ES-I3 (cell line): ENCODE measurements at regions not wholly inside any gene's neighbourhood (a gene's known extent, or its start where the extent isn't known, plus 50 kb on each side); places are given as distances from the start of the nearest gene placed in this dataset.

Experiments
- H3K36me3 ChIP-seq: 2 replicates; pipeline ENCODE4 v1.6.1; 2013; ENCODE audit warnings: mild to moderate bottlenecking, low read length, control low read depth, moderate library complexity; ENCODE audit not compliant: insufficient read depth
- H3K4me1 ChIP-seq: 2 replicates; pipeline ENCODE4 v1.6.1; 2013; ENCODE audit warnings: mild to moderate bottlenecking, control low read depth, low read length; ENCODE audit not compliant: insufficient read depth
- H3K9ac ChIP-seq: 2 replicates; pipeline ENCODE4 v1.6.1; 2013; ENCODE audit warnings: low read depth, mild to moderate bottlenecking, low read length, moderate library complexity
- H3K9me3 ChIP-seq: 2 replicates; pipeline ENCODE4 v1.6.1; 2013; ENCODE audit warnings: mild to moderate bottlenecking, low read length, moderate library complexity; ENCODE audit not compliant: control insufficient read depth, insufficient read depth

- no peaks in the 10 kb centered on the region for H3K36me3 ChIP-seq
- no peaks in the 10 kb centered on the region for H3K4me1 ChIP-seq
- H3K9ac ChIP-seq: no peak overlapping the region
- no peaks in the 10 kb centered on the region for H3K9me3 ChIP-seq
These were observed 169.3 kb upstream of the NFE2L3 start for GRCh38 chr7:25982684-25983083.

- Histone ChIP-seq H3K4me1 (no peaks in the 10 kb centered on the region), H3K9ac (no peak overlapping the region), H3K36me3 (no peaks in the 10 kb centered on the region), H3K9me3 (no peaks in the 10 kb centered on the region)
These were observed 166.8 kb upstream of the NFE2L3 start for GRCh38 chr7:25985196-25985595.

- no peaks in the 10 kb centered on the region for H3K36me3 ChIP-seq
- H3K9ac ChIP-seq: no peak overlapping the region
- H3K9me3 ChIP-seq: no peaks in the 10 kb centered on the region
- no peaks in the 10 kb centered on the region for H3K4me1 ChIP-seq
These were observed 163.4 kb upstream of the NFE2L3 start for GRCh38 chr7:25988640-25989039.

GRCh38 chr7:25989140-25989705 is 162.8 kb upstream of the NFE2L3 start:
- Histone ChIP-seq H3K9ac (no peak overlapping the region), H3K36me3 (no peaks in the 10 kb centered on the region), H3K9me3 (no peaks in the 10 kb centered on the region), H3K4me1 (no peaks in the 10 kb centered on the region)

GRCh38 chr7:25994433-25994994 is 157.5 kb upstream of the NFE2L3 start:
- H3K9ac ChIP-seq: no peak overlapping the region
- no peaks in the 10 kb centered on the region for H3K4me1 ChIP-seq
- no peaks in the 10 kb centered on the region for H3K36me3 ChIP-seq
- H3K9me3 ChIP-seq: no peaks in the 10 kb centered on the region

GRCh38 chr7:25995216-25995615 is 156.8 kb upstream of the NFE2L3 start:
- no peaks in the 10 kb centered on the region for H3K36me3 ChIP-seq
- H3K4me1 ChIP-seq: no peaks in the 10 kb centered on the region
- no peaks in the 10 kb centered on the region for H3K9me3 ChIP-seq
- H3K9ac ChIP-seq: no peak overlapping the region

GRCh38 chr7:25996006-25996408 is 156.0 kb upstream of the NFE2L3 start:
- H3K4me1 ChIP-seq: no peaks in the 10 kb centered on the region
- no peaks in the 10 kb centered on the region for H3K36me3 ChIP-seq
- H3K9ac ChIP-seq: no peak overlapping the region
- H3K9me3 ChIP-seq: no peaks in the 10 kb centered on the region

GRCh38 chr7:25998499-25998898 is 153.5 kb upstream of the NFE2L3 start:
- Histone ChIP-seq H3K9ac (no peak overlapping the region), H3K4me1 (no peaks in the 10 kb centered on the region), H3K9me3 (no peaks in the 10 kb centered on the region), H3K36me3 (no peaks in the 10 kb centered on the region)

- Histone ChIP-seq H3K36me3 (no peaks in the 10 kb centered on the region), H3K9me3 (no peaks in the 10 kb centered on the region), H3K4me1 (no peaks in the 10 kb centered on the region), H3K9ac (no peak overlapping the region)
These were observed 151.2 kb upstream of the NFE2L3 start for GRCh38 chr7:26000841-26001240.

- no peaks in the 10 kb centered on the region for H3K4me1 ChIP-seq
- no peak overlapping the region for H3K9ac ChIP-seq
- no peaks in the 10 kb centered on the region for H3K9me3 ChIP-seq
- H3K36me3 ChIP-seq: no peaks in the 10 kb centered on the region
These were observed 150.2 kb upstream of the NFE2L3 start for GRCh38 chr7:26001662-26002244.

- Histone ChIP-seq H3K36me3 (no peaks in the 10 kb centered on the region), H3K9me3 (peaks cover 3% of the 10 kb centered on the region; the same call in 1 of the 2 replicates), H3K4me1 (no peaks in the 10 kb centered on the region), H3K9ac (no peak overlapping the region)
These were observed 146.2 kb upstream of the NFE2L3 start for GRCh38 chr7:26005683-26006410.

GRCh38 chr7:26006426-26006825 is 145.6 kb upstream of the NFE2L3 start:
- Histone ChIP-seq H3K9ac (no peak overlapping the region), H3K4me1 (no peaks in the 10 kb centered on the region), H3K36me3 (no peaks in the 10 kb centered on the region), H3K9me3 (peaks cover 3% of the 10 kb centered on the region; the same call in 1 of the 2 replicates)

GRCh38 chr7:26007510-26007909 is 144.5 kb upstream of the NFE2L3 start:
- Histone ChIP-seq H3K9me3 (peaks cover 5% of the 10 kb centered on the region; the same call in 1 of the 2 replicates), H3K9ac (no peak overlapping the region), H3K4me1 (no peaks in the 10 kb centered on the region), H3K36me3 (no peaks in the 10 kb centered on the region)

- H3K36me3 ChIP-seq: no peaks in the 10 kb centered on the region
- H3K4me1 ChIP-seq: no peaks in the 10 kb centered on the region
- no peak overlapping the region for H3K9ac ChIP-seq
- peaks cover 5% of the 10 kb centered on the region; the same call in 1 of the 2 replicates for H3K9me3 ChIP-seq
These were observed 143.6 kb upstream of the NFE2L3 start for GRCh38 chr7:26008428-26008827.
